ENCODE measurements at regions not wholly inside any gene's neighbourhood (a gene's known extent, or its start where the extent isn't known, plus 50 kb on each side); places are given as distances from the start of the nearest gene placed in this dataset.
A peak's percentile ranks its signal among the peaks of the same experiment; 100 is the strongest.

GRCh38 chr2:195410074-195410671 lies 246.9 kb upstream of the SLC39A10 start:
- no peak for DNase-seq (ENCODE audit: low spot score)

GRCh38 chr2:195408811-195409210 lies 248.2 kb upstream of the SLC39A10 start:
- no peak for DNase-seq (ENCODE audit: low spot score)

- no peak for DNase-seq (ENCODE audit: low spot score)
These were observed 248.8 kb upstream of the SLC39A10 start for GRCh38 chr2:195408196-195408595.

- no peak for DNase-seq (ENCODE audit: low spot score)
These were observed 249.2 kb upstream of the SLC39A10 start for GRCh38 chr2:195407783-195408182.

GRCh38 chr2:195406886-195407603 lies 250.0 kb upstream of the SLC39A10 start:
- DNase-seq (ENCODE audit: low spot score) = no peak

- DNase-seq (ENCODE audit: low spot score) = no peak
These were observed 252.4 kb upstream of the SLC39A10 start for GRCh38 chr2:195404651-195405050.

- no peak for DNase-seq (ENCODE audit: low spot score)
These were observed 260.5 kb upstream of the SLC39A10 start for GRCh38 chr2:195396479-195396878.

GRCh38 chr2:195395362-195395761 lies 261.7 kb upstream of the SLC39A10 start:
- DNase-seq (ENCODE audit: low spot score) = no peak

- no peak for DNase-seq (ENCODE audit: low spot score)
These were observed 264.3 kb upstream of the SLC39A10 start for GRCh38 chr2:195392446-195393336.

- DNase-seq (ENCODE audit: low spot score) = no peak
These were observed 266.2 kb upstream of the SLC39A10 start for GRCh38 chr2:195390686-195391321.

GRCh38 chr2:195388028-195388427 lies 269.0 kb upstream of the SLC39A10 start:
- DNase-seq (ENCODE audit: low spot score) = no peak

GRCh38 chr2:195382186-195382585 lies 274.8 kb upstream of the SLC39A10 start:
- no peak for DNase-seq (ENCODE audit: low spot score)

GRCh38 chr2:195370167-195370943 lies 286.7 kb upstream of the SLC39A10 start:
- no peak for DNase-seq (ENCODE audit: low spot score)

- no peak for DNase-seq (ENCODE audit: low spot score)
These were observed 287.8 kb upstream of the SLC39A10 start for GRCh38 chr2:195369218-195369587.

- DNase-seq (ENCODE audit: low spot score) = no peak
These were observed 288.5 kb upstream of the SLC39A10 start for GRCh38 chr2:195368249-195369217.

- DNase-seq (ENCODE audit: low spot score) = no peak
These were observed 289.2 kb upstream of the SLC39A10 start for GRCh38 chr2:195367809-195368208.

GRCh38 chr2:195364015-195364965 lies 292.7 kb upstream of the SLC39A10 start:
- peak; percentile 5 for DNase-seq (ENCODE audit: low spot score)

GRCh38 chr2:195363496-195363895 lies 293.5 kb upstream of the SLC39A10 start:
- no peak for DNase-seq (ENCODE audit: low spot score)

- no peak for DNase-seq (ENCODE audit: low spot score)
These were observed 296.8 kb upstream of the SLC39A10 start for GRCh38 chr2:195360242-195360641.

Data from umbilical cord (tissue), 1 donor.